ENCODE measurements at regions not wholly inside any gene's neighbourhood (a gene's known extent, or its start where the extent isn't known, plus 50 kb on each side); places are given as distances from the start of the nearest gene placed in this dataset.
A peak's percentile ranks its signal among the peaks of the same experiment; 100 is the strongest.

DNA sequence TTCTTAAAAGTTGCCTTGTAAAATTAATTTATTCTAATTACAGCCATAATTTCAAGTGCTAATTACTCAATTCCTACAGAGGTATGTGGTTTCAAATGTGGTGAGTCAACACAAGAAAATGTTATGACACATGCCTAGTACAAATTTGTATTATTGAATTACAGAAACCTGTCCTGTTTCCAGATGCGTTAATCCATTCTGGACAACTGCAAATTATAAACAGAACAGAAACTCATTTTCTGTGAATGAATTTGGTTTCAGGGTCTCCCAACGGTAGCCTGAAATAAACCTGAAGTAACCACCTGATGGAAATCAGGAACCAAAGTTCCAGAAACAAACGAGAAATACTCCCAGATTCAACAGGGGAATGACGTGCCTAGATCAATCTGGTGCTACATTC is 328.6 kb upstream of the F9 start:
- H3K36me3 Mint-ChIP-seq = peaks cover 12% of the 10 kb centered on the region
- H3K79me2 ChIP-seq (ENCODE audit: low read depth) = no peaks in the 10 kb centered on the region
- peak overlapping the region; percentile 96 for H3K4me3 Mint-ChIP-seq
- peaks cover 13% of the 10 kb centered on the region for H3K27me3 Mint-ChIP-seq (ENCODE audit: insufficient read depth, low read depth)
- no peaks in the 10 kb centered on the region for H4K20me1 ChIP-seq (ENCODE audit: low read depth)
- H3K4me1 ChIP-seq = peaks cover 6% of the 10 kb centered on the region
- no peak overlapping the region for H3K9ac ChIP-seq
- peaks cover 77% of the 10 kb centered on the region for H3K27me3 ChIP-seq
- no peaks in the 10 kb centered on the region for H3K36me3 ChIP-seq
- no peak for DNase-seq (ENCODE audit: low spot score)
- H3K27ac ChIP-seq = no peak overlapping the region
- peak overlapping the region; percentile 87 for H3K4me2 ChIP-seq
- peaks cover 35% of the 10 kb centered on the region for H3K4me1 Mint-ChIP-seq
- no peak overlapping the region for H2AFZ ChIP-seq (replicated peaks)
- TF ChIP-seq EZH2phosphoT487 (IDR thresholded peaks at IDR 0.05) = no peak
- no peak for TF ChIP-seq EZH2 (IDR thresholded peaks at IDR 0.05)
- TF ChIP-seq, protein P1, sequence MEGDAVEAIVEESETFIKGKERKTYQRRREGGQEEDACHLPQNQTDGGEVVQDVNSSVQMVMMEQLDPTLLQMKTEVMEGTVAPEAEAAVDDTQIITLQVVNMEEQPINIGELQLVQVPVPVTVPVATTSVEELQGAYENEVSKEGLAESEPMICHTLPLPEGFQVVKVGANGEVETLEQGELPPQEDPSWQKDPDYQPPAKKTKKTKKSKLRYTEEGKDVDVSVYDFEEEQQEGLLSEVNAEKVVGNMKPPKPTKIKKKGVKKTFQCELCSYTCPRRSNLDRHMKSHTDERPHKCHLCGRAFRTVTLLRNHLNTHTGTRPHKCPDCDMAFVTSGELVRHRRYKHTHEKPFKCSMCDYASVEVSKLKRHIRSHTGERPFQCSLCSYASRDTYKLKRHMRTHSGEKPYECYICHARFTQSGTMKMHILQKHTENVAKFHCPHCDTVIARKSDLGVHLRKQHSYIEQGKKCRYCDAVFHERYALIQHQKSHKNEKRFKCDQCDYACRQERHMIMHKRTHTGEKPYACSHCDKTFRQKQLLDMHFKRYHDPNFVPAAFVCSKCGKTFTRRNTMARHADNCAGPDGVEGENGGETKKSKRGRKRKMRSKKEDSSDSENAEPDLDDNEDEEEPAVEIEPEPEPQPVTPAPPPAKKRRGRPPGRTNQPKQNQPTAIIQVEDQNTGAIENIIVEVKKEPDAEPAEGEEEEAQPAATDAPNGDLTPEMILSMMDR (IDR thresholded peaks at IDR 0.05) = no peak
- H3K9me3 ChIP-seq (ENCODE audit: low read depth) = no peaks in the 10 kb centered on the region
- no peak overlapping the region for H3K27ac Mint-ChIP-seq
- peaks cover 12% of the 10 kb centered on the region for H3F3A ChIP-seq (ENCODE audit: low read depth)
- no peaks in the 10 kb centered on the region for H3K9me3 Mint-ChIP-seq
- no peak overlapping the region for H3K4me3 ChIP-seq

GRCh38 chrX:139200793-139201192 is 329.7 kb upstream of the F9 start:
- H3K79me2 ChIP-seq (ENCODE audit: low read depth) = no peaks in the 10 kb centered on the region
- no peak overlapping the region for H2AFZ ChIP-seq (replicated peaks)
- TF ChIP-seq EZH2phosphoT487 (IDR thresholded peaks at IDR 0.05) (no peak), EZH2 (IDR thresholded peaks at IDR 0.05) (no peak)
- TF ChIP-seq, protein P1 (IDR thresholded peaks at IDR 0.05) = no peak
- no peaks in the 10 kb centered on the region for H3K9me3 ChIP-seq (ENCODE audit: low read depth)
- no peak for DNase-seq (ENCODE audit: low spot score)
- H3K27me3 ChIP-seq = peaks cover 83% of the 10 kb centered on the region
- no peak overlapping the region for H3K9ac ChIP-seq
- H3K4me1 ChIP-seq = peaks cover 2% of the 10 kb centered on the region
- peak overlapping the region; percentile 12 for H3K4me2 ChIP-seq
- H3K27ac ChIP-seq = no peak overlapping the region
- H3K36me3 ChIP-seq = no peaks in the 10 kb centered on the region
- Mint-ChIP-seq H3K4me1 (peaks cover 30% of the 10 kb centered on the region), H3K36me3 (peaks cover 15% of the 10 kb centered on the region), H3K4me3 (peak overlapping the region; percentile 4), H3K27ac (no peak overlapping the region), H3K9me3 (no peaks in the 10 kb centered on the region), H3K27me3 (ENCODE audit: insufficient read depth, low read depth) (peaks cover 12% of the 10 kb centered on the region)
- no peak overlapping the region for H3K4me3 ChIP-seq
- H4K20me1 ChIP-seq (ENCODE audit: low read depth) = no peaks in the 10 kb centered on the region
- peaks cover 12% of the 10 kb centered on the region for H3F3A ChIP-seq (ENCODE audit: low read depth)

DNA sequence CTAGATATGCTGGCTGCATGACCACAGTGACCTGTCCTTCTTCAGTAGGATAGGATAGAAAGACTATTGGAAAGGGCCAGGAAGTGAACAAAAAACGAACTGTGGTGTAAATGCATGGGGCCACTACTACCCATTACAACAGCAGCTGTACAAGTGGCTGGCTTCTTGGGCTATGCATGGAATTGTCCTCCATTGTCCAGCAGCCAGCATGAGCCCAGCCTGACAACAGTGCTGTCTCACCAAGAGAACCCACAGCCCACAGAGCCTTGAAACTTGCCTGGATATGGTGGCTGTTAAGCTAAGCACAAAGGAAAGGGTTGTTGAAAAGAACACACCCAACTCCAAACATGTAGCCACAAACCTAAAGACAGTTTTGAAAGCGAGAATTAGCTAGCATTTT is 330.2 kb upstream of the F9 start:
- Mint-ChIP-seq H3K4me1 (peaks cover 29% of the 10 kb centered on the region), H3K27me3 (ENCODE audit: insufficient read depth, low read depth) (peaks cover 9% of the 10 kb centered on the region), H3K9me3 (no peaks in the 10 kb centered on the region), H3K36me3 (peaks cover 15% of the 10 kb centered on the region), H3K27ac (no peak overlapping the region), H3K4me3 (peak overlapping the region; percentile 4)
- Histone ChIP-seq H3K4me1 (peaks cover 2% of the 10 kb centered on the region), H3K9ac (no peak overlapping the region), H3K36me3 (no peaks in the 10 kb centered on the region), H4K20me1 (ENCODE audit: low read depth) (no peaks in the 10 kb centered on the region), H3K9me3 (ENCODE audit: low read depth) (no peaks in the 10 kb centered on the region), H3K27ac (no peak overlapping the region), H3K27me3 (peaks cover 87% of the 10 kb centered on the region), H3K4me3 (no peak overlapping the region), H3F3A (ENCODE audit: low read depth) (peaks cover 10% of the 10 kb centered on the region), H3K79me2 (ENCODE audit: low read depth) (no peaks in the 10 kb centered on the region), H2AFZ (replicated peaks) (no peak overlapping the region), H3K4me2 (peak overlapping the region; percentile 12)
- DNase-seq (ENCODE audit: low spot score) = peak; percentile 52
- TF ChIP-seq, protein P1 (IDR thresholded peaks at IDR 0.05) = no peak
- no peak for TF ChIP-seq EZH2 (IDR thresholded peaks at IDR 0.05)
- TF ChIP-seq EZH2phosphoT487 (IDR thresholded peaks at IDR 0.05) = no peak
